GM12878 (cell line): ENCODE measurements at regions not wholly inside any gene's neighbourhood (a gene's known extent, or its start where the extent isn't known, plus 50 kb on each side); places are given as distances from the start of the nearest gene placed in this dataset.

Source experiments
- ATAC-seq: fragments of 200-7000 bp; cut with Tn5 transposase; 3 replicates; pipeline ENCODE4 v1.9.1; 2020; ENCODE audit warnings: mild to moderate bottlenecking, moderate library complexity
- BruUV-seq: library from RNA; stranded (reverse); fragments of 400-500 nt; replicated peaks from 2 replicates; lab custom pipeline; 2021; lab: Mats Ljungman, UMichigan
- CTCF ChIA-PET: fragments of 300-600 bp; sonication (Branson Sonifier 250); formaldehyde crosslinking; extraction: SDS; loops from one replicate; lab custom pipeline; 2021; ENCODE audit warnings: inconsistent platforms; lab: Yijun Ruan, JAX
- POLR2A ChIA-PET: fragments of 350-600 bp; formaldehyde crosslinking; extraction: SDS; loops from one replicate; lab custom pipeline; 2021; ENCODE audit warnings: inconsistent platforms; lab: Charles Lee
- RAD21 ChIA-PET: fragments of 300-600 bp; sonication (Branson Sonifier 250); formaldehyde crosslinking; loops from one replicate; lab custom pipeline; 2023; ENCODE audit warnings: antibody characterized with exemption; ENCODE audit not compliant: unreplicated experiment; lab: Charles Lee
- SMC1A ChIA-PET: fragments of 300-600 bp; sonication (Branson Sonifier 250); formaldehyde crosslinking; loops from one replicate; lab custom pipeline; 2023; ENCODE audit not compliant: unreplicated experiment, uncharacterized antibody; lab: Charles Lee
- DNase-seq: peaks from one replicate; pipeline ENCODE4 v3.0.0-alpha.2; 2011; ENCODE audit warnings: low read depth, low spot score
- FAIRE-seq: peaks from 3 replicates; lab custom pipeline; 2011; peaks lifted over from hg19 to GRCh38; lab: Jason Lieb, UNC
- H2AFZ ChIP-seq: 2 replicates; pipeline ENCODE4 v1.6.0; 2011; ENCODE audit warnings: low read depth, low read length, control low read depth; ENCODE audit not compliant: control insufficient read depth
- H3K27ac ChIP-seq: 2 replicates; pipeline ENCODE4 v1.5.1; 2011; ENCODE audit warnings: control low read depth; ENCODE audit not compliant: control insufficient read depth, insufficient read depth
- H3K27me3 ChIP-seq, 2 experiments: replicated peaks in 1 of 2; 2 replicates each; pipeline versions ENCODE4 v1.6.0 to v1.6.1; 2011; ENCODE audit warnings: low read length in 1 of 2; ENCODE audit not compliant: control insufficient read depth in 2 of 2, insufficient read depth in 2 of 2
- H3K36me3 ChIP-seq, 2 experiments: 2 replicates each; pipeline ENCODE4 v1.5.1; 2011; ENCODE audit warnings: low read length in 1 of 2; ENCODE audit not compliant: control insufficient read depth in 2 of 2, insufficient read depth in 2 of 2
- H3K4me1 ChIP-seq: 2 replicates; pipeline ENCODE4 v1.6.1; 2011; ENCODE audit warnings: mild to moderate bottlenecking, low read length, moderate library complexity, mixed read lengths; ENCODE audit not compliant: control insufficient read depth, insufficient read depth
- H3K4me2 ChIP-seq: 2 replicates; pipeline ENCODE4 v1.6.0; 2011; ENCODE audit warnings: control low read depth; ENCODE audit not compliant: control insufficient read depth, insufficient read depth
- H3K4me3 ChIP-seq: fragments of 200-600 bp; sonication (generic); 2 replicates; pipeline ENCODE4 v1.5.1; 2016
- H3K79me2 ChIP-seq: 2 replicates; pipeline ENCODE4 v1.6.0; 2011; ENCODE audit warnings: low read length; ENCODE audit not compliant: control insufficient read depth, insufficient read depth
- H3K9ac ChIP-seq: 2 replicates; pipeline ENCODE4 v1.8.0; 2011; ENCODE audit warnings: low read length, control low read depth, mixed read lengths; ENCODE audit not compliant: control insufficient read depth, insufficient read depth
- H3K9me3 ChIP-seq: replicated peaks from 3 replicates; pipeline ENCODE4 v1.5.1; 2011; ENCODE audit warnings: mild to moderate bottlenecking, low read length; ENCODE audit not compliant: control insufficient read depth, insufficient read depth
- H4K20me1 ChIP-seq: 2 replicates; pipeline ENCODE4 v1.6.0; 2011; ENCODE audit not compliant: control insufficient read depth, insufficient read depth
- DPF2 ChIP-seq: fragments of 450-650 bp; IDR thresholded peaks from 2 replicates; pipeline ENCODE4 v1.6.1; 2017; ENCODE audit warnings: mild to moderate bottlenecking
- EP300 ChIP-seq, 2 experiments: fragments of 150-350 bp in 1 of 2; IDR thresholded peaks; 2 replicates each; pipeline ENCODE4 v1.6.1; 2011 to 2012; ENCODE audit warnings: low read depth in 2 of 2, low read length in 2 of 2, borderline replicate concordance in 1 of 2, improper control_type of control experiment in 1 of 2, inconsistent platforms in 1 of 2; ENCODE audit not compliant: control insufficient read depth in 1 of 2
- ETV6 ChIP-seq, 2 experiments: fragments of 450-650 bp in 1 of 2; IDR thresholded peaks in 1 of 2; conservative IDR thresholded peaks in 1 of 2; 2 replicates each; pipeline ENCODE4 v1.6.1; 2014; ENCODE audit warnings: antibody characterized with exemption in 1 of 2, borderline replicate concordance in 1 of 2, low read depth in 1 of 2, mild to moderate bottlenecking in 1 of 2, moderate library complexity in 1 of 2
- RFX5 ChIP-seq: IDR thresholded peaks from 2 replicates; pipeline ENCODE4 v1.6.1; 2011; ENCODE audit warnings: low read depth, low read length, improper control_type of control experiment
- SMAD1 ChIP-seq: fragments of 450-650 bp; IDR thresholded peaks from 2 replicates; pipeline ENCODE4 v1.6.1; 2018; ENCODE audit warnings: mild to moderate bottlenecking, low read depth; ENCODE audit not compliant: partially characterized antibody
- TAF1 ChIP-seq: IDR thresholded peaks from 2 replicates; pipeline ENCODE4 v1.6.1; 2011; ENCODE audit warnings: mild to moderate bottlenecking, low read depth, low read length, borderline replicate concordance
- ZNF384 ChIP-seq: IDR thresholded peaks from 2 replicates; pipeline ENCODE4 v1.6.1; 2012; ENCODE audit warnings: low read depth, mild to moderate bottlenecking, low read length, improper control_type of control experiment, borderline replicate concordance
- WGBS: methylation state at CpG from one replicate; pipeline ENCODE4 v1.1.6; 2016; ENCODE audit warnings: low lambda C conversion rate; ENCODE audit not compliant: insufficient replicate concordance, insufficient coverage; ENCODE audit errors: missing lambda C conversion rate; 5-methylcytosine and 5-hydroxymethylcytosine counted together
- in situ Hi-C: fragments of 300-500 bp; cut with MboI; formaldehyde crosslinking; loops from 9 replicates; pipeline ENCODE4 v1.14.3; 2018; ENCODE audit warnings: mixed read lengths
- intact Hi-C: fragments of 100-400 bp; cut with micrococcal nuclease; formaldehyde crosslinking; loops from one replicate; pipeline ENCODE4 v1.14.2; 2022; ENCODE audit not compliant: unreplicated experiment
- TF ChIP-seq, protein P1 (sequence below): fragments of 450-650 bp; IDR thresholded peaks from 2 replicates; pipeline ENCODE4 v1.6.1; 2016; ENCODE audit warnings: mild to moderate bottlenecking, moderate library complexity, borderline replicate concordance
- TF ChIP-seq, protein P2 (sequence below): fragments of 450-650 bp; formaldehyde crosslinking; IDR thresholded peaks from 2 replicates; pipeline ENCODE4 v1.4.0; 2022; ENCODE audit warnings: mild to moderate bottlenecking, moderate library complexity
- TF ChIP-seq, protein P3 (sequence below): fragments of 450-650 bp; IDR thresholded peaks from 2 replicates; pipeline ENCODE4 v1.6.1; 2017; ENCODE audit warnings: mild to moderate bottlenecking, low read depth, inconsistent platforms; ENCODE audit not compliant: poor library complexity, severe bottlenecking
- TF ChIP-seq, protein P4 (sequence below): IDR thresholded peaks from 2 replicates; pipeline ENCODE4 v1.6.1; 2011; ENCODE audit warnings: borderline replicate concordance, low read depth, mild to moderate bottlenecking, moderate library complexity, low read length; ENCODE audit not compliant: insufficient read depth, poor library complexity, severe bottlenecking

DNA sequence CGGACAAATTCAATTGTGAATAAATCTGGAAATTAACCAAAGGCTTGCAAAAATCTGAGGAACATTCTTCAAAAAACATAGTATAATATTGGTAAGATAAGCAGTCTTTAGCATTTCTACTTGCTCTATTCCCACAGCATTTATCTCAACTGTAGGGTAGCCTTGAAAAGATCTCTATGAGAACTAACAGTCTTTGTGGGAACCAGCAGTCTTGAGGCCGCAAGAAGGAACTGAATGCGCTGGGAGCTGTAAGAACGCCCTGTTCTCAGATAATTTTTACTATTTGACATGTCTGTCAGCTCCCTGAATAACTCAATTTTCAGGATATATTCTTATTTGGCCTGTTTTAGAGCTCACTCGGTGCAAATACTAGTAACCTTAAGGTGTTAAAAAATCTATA lies 519.3 kb upstream of the CXorf51A start (continued):
- TF ChIP-seq, protein P1, sequence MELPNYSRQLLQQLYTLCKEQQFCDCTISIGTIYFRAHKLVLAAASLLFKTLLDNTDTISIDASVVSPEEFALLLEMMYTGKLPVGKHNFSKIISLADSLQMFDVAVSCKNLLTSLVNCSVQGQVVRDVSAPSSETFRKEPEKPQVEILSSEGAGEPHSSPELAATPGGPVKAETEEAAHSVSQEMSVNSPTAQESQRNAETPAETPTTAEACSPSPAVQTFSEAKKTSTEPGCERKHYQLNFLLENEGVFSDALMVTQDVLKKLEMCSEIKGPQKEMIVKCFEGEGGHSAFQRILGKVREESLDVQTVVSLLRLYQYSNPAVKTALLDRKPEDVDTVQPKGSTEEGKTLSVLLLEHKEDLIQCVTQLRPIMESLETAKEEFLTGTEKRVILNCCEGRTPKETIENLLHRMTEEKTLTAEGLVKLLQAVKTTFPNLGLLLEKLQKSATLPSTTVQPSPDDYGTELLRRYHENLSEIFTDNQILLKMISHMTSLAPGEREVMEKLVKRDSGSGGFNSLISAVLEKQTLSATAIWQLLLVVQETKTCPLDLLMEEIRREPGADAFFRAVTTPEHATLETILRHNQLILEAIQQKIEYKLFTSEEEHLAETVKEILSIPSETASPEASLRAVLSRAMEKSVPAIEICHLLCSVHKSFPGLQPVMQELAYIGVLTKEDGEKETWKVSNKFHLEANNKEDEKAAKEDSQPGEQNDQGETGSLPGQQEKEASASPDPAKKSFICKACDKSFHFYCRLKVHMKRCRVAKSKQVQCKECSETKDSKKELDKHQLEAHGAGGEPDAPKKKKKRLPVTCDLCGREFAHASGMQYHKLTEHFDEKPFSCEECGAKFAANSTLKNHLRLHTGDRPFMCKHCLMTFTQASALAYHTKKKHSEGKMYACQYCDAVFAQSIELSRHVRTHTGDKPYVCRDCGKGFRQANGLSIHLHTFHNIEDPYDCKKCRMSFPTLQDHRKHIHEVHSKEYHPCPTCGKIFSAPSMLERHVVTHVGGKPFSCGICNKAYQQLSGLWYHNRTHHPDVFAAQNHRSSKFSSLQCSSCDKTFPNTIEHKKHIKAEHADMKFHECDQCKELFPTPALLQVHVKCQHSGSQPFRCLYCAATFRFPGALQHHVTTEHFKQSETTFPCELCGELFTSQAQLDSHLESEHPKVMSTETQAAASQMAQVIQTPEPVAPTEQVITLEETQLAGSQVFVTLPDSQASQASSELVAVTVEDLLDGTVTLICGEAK = no peak
- TF ChIP-seq, protein P2, sequence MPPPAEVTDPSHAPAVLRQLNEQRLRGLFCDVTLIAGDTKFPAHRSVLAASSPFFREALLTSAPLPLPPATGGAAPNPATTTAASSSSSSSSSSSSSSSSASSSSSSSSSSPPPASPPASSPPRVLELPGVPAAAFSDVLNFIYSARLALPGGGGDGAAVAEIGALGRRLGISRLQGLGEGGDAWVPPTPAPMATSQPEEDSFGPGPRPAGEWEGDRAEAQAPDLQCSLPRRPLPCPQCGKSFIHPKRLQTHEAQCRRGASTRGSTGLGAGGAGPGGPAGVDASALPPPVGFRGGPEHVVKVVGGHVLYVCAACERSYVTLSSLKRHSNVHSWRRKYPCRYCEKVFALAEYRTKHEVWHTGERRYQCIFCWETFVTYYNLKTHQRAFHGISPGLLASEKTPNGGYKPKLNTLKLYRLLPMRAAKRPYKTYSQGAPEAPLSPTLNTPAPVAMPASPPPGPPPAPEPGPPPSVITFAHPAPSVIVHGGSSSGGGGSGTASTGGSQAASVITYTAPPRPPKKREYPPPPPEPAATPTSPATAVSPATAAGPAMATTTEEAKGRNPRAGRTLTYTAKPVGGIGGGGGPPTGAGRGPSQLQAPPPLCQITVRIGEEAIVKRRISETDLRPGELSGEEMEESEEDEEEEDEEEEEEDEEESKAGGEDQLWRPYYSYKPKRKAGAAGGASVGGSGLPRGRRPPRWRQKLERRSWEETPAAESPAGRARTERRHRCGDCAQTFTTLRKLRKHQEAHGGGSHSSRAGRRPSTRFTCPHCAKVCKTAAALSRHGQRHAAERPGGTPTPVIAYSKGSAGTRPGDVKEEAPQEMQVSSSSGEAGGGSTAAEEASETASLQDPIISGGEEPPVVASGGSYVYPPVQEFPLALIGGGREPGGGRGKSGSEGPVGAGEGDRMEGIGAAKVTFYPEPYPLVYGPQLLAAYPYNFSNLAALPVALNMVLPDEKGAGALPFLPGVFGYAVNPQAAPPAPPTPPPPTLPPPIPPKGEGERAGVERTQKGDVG = no peak
- TF ChIP-seq SMAD1 (no peak), ZNF384 (no peak)
- TF ChIP-seq, all 136 proteins: peak for 0

DNA sequence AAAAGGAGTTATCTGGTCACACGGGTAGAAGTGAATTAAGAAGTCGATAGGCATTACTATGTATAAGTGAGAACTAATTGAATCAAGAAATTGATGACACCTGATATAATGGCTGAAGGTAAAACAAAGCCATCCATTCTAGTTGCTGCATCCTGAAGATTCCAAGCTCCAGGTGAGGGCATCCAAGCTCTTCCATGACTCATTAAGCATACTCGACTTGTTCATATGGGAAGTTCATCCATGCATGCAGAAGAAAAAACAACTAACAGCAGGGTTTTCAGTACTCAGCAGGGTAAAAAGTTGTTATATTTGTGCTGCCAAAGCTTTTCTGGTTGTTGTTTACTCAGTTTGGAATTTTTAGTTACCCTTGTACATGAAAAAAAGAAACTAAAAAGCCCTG lies 508.0 kb upstream of the CXorf51A start:
- POLR2A ChIA-PET = no interaction called here
- Histone ChIP-seq H3K9ac (no peak overlapping the region), H3K9me3 (no peaks in the 10 kb centered on the region), H3K27me3 (no peaks in the 10 kb centered on the region), H3K27ac (no peak overlapping the region), H3K4me3 (no peak overlapping the region), H4K20me1 (no peaks in the 10 kb centered on the region), H3K36me3 (no peaks in the 10 kb centered on the region), H3K4me1 (no peaks in the 10 kb centered on the region), H3K79me2 (no peaks in the 10 kb centered on the region), H3K4me2 (no peak overlapping the region), H2AFZ (no peak overlapping the region)
- CTCF ChIA-PET = no interaction called here
- in situ Hi-C loops (no loop called here), intact Hi-C loops (no loop called here)
- DNase-seq = no peak
- no peak for FAIRE-seq
- BruUV-seq = no TSS peak
- TF ChIP-seq ETV6 (conservative IDR thresholded peaks at IDR 0.05 in 1 of 2, IDR thresholded peaks at IDR 0.05 in 1 of 2; ENCODE audit: borderline replicate concordance in 1 of 2, low read depth in 1 of 2) = no peak
- TF ChIP-seq, protein P3, sequence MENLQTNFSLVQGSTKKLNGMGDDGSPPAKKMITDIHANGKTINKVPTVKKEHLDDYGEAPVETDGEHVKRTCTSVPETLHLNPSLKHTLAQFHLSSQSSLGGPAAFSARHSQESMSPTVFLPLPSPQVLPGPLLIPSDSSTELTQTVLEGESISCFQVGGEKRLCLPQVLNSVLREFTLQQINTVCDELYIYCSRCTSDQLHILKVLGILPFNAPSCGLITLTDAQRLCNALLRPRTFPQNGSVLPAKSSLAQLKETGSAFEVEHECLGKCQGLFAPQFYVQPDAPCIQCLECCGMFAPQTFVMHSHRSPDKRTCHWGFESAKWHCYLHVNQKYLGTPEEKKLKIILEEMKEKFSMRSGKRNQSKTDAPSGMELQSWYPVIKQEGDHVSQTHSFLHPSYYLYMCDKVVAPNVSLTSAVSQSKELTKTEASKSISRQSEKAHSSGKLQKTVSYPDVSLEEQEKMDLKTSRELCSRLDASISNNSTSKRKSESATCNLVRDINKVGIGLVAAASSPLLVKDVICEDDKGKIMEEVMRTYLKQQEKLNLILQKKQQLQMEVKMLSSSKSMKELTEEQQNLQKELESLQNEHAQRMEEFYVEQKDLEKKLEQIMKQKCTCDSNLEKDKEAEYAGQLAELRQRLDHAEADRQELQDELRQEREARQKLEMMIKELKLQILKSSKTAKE = no peak
- no peak for TF ChIP-seq SMAD1
- TF ChIP-seq, protein P4, sequence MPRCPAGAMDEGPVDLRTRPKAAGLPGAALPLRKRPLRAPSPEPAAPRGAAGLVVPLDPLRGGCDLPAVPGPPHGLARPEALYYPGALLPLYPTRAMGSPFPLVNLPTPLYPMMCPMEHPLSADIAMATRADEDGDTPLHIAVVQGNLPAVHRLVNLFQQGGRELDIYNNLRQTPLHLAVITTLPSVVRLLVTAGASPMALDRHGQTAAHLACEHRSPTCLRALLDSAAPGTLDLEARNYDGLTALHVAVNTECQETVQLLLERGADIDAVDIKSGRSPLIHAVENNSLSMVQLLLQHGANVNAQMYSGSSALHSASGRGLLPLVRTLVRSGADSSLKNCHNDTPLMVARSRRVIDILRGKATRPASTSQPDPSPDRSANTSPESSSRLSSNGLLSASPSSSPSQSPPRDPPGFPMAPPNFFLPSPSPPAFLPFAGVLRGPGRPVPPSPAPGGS = no peak
- TF ChIP-seq TAF1 = no peak
- TF ChIP-seq EP300 (IDR thresholded peaks at IDR 0.05; ENCODE audit: borderline replicate concordance in 1 of 2, control insufficient read depth in 1 of 2, low read depth in 2 of 2, low read length in 2 of 2) = no peak
- TF ChIP-seq DPF2 = no peak
- no peak for TF ChIP-seq RFX5
- SMC1A ChIA-PET = no interaction called here
- RAD21 ChIA-PET = no interaction called here
- WGBS = 5% methylated on average over 3 of the region's 3 CpGs
- ATAC-seq = no peak
